Naive thymus-derived CD8-positive, alpha-beta T cell (primary cell): ENCODE measurements at regions not wholly inside any gene's neighbourhood (a gene's known extent, or its start where the extent isn't known, plus 50 kb on each side); places are given as distances from the start of the nearest gene placed in this dataset.
A peak's percentile ranks its signal among the peaks of the same experiment; 100 is the strongest.

Experiments used
- ATAC-seq, 2 donors: fragments of 150-1000 bp; cut with Tn5 transposase in 1 of 2; sonication (Bioruptor Pico), chemical (Tn5 transposase) in 1 of 2; 1 replicate in 1 of 2; 2 replicates in 1 of 2; pipeline ENCODE4 v1.10.0; 2021; ENCODE audit warnings: mild to moderate bottlenecking in 2 of 2, moderate library complexity in 2 of 2
- POLR2A ChIA-PET: fragments of 350-600 bp; sonication (Branson Sonifier 250); formaldehyde crosslinking; loops from one replicate; lab custom pipeline; 2021; ENCODE audit warnings: antibody characterized with exemption; lab: Charles Lee
- DNase-seq, 10 donors: peaks; one replicate each; pipeline versions ENCODE4 v3.0.0 to v3.0.0-alpha.2; 2020 to 2022
- H3K27ac Mint-ChIP-seq, 10 donors: one replicate each; pipeline ENCODE4 v1.8.0; 2020 to 2022; ENCODE audit warnings: mild to moderate bottlenecking in 10 of 10, mixed read lengths in 10 of 10, moderate library complexity in 4 of 10, inconsistent platforms in 1 of 10
- H3K27me3 Mint-ChIP-seq, 5 donors: one replicate each; pipeline ENCODE4 v1.8.0; 2021 to 2022; ENCODE audit warnings: mixed read lengths in 5 of 5
- H3K36me3 Mint-ChIP-seq, 3 donors: one replicate each; pipeline ENCODE4 v1.8.0; 2020 to 2022; ENCODE audit warnings: mixed read lengths in 3 of 3, mild to moderate bottlenecking in 2 of 3, inconsistent platforms in 1 of 3
- H3K4me1 Mint-ChIP-seq, 4 donors: one replicate each; pipeline ENCODE4 v1.8.0; 2021 to 2022; ENCODE audit warnings: mixed read lengths in 4 of 4
- H3K4me3 Mint-ChIP-seq, 10 donors: one replicate each; pipeline ENCODE4 v1.8.0; 2020 to 2022; ENCODE audit warnings: mild to moderate bottlenecking in 10 of 10, mixed read lengths in 10 of 10, moderate library complexity in 6 of 10, inconsistent platforms in 1 of 10
- H3K9me3 Mint-ChIP-seq, 9 donors: one replicate each; pipeline ENCODE4 v1.8.0; 2020 to 2022; ENCODE audit warnings: mixed read lengths in 9 of 9, mild to moderate bottlenecking in 3 of 9, inconsistent platforms in 1 of 9, moderate library complexity in 1 of 9

DNA sequence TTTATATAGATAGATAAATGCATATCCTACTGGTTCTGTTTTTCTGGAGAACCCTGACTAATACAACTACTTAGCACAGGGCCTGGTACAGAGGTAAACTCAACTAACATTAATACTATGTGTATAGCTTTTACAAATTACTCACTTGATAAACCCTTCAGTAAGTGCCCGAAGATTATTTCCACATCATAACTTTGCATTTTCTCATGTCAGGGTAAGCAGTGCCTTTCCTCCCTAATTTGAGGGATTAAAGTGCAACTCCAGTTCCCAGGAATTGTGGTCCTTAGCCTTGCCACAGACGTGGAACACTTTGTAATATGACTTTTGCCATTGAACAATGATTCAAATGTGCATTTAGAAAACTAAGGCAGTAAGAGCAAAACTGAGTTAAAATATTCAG is 147.5 kb upstream of the SMLR1 start:
- H3K27me3 Mint-ChIP-seq: no peaks in the 10 kb centered on the region
- POLR2A ChIA-PET: interaction anchor here (0.7 kb wide), 1 partner anchor 247 kb away, joined by 3 read pairs; no protein-coding TSS in a partner anchor
- no peak overlapping the region for H3K4me3 Mint-ChIP-seq
- DNase-seq (no peak), ATAC-seq (no peak)
- H3K9me3 Mint-ChIP-seq: peaks cover 11 to 35% (median 21%) of the 10 kb centered on the region in 9 donors
- H3K27ac Mint-ChIP-seq: no peak overlapping the region
- H3K36me3 Mint-ChIP-seq: peaks cover 0 to 36% (median 18%) of the 10 kb centered on the region in 3 donors
- H3K4me1 Mint-ChIP-seq: peaks cover 0 to 7% (median 4%) of the 10 kb centered on the region in 4 donors

DNA sequence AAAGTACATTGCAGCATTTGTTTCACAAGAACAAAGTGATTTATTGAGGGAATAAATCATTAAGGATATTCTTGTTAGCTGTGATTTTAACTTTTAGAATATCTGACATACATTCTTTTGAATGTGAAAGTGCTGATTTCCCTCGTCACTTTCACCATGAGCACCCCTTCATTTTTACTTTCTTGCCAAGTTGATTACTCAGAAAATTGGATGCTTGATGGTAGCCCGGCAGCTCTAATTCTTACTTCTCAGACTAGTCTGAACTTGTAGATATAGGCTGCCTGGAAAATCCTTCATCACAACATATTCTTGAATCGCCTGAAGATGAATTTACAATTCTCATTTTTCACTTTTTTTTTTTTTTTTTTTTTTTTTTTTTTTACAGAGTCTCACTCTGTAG is 147.1 kb upstream of the SMLR1 start:
- Mint-ChIP-seq H3K9me3 (peaks cover 11 to 35% (median 21%) of the 10 kb centered on the region in 9 donors), H3K4me1 (peaks cover 0 to 7% (median 4%) of the 10 kb centered on the region in 4 donors), H3K27ac (no peak overlapping the region), H3K36me3 (peaks cover 0 to 36% (median 18%) of the 10 kb centered on the region in 3 donors), H3K27me3 (no peaks in the 10 kb centered on the region), H3K4me3 (no peak overlapping the region)
- ATAC-seq (no peak), DNase-seq (no peak)
- POLR2A ChIA-PET: interaction anchor here (0.7 kb wide), 1 partner anchor 248 kb away, joined by 3 read pairs; no protein-coding TSS in a partner anchor

DNA sequence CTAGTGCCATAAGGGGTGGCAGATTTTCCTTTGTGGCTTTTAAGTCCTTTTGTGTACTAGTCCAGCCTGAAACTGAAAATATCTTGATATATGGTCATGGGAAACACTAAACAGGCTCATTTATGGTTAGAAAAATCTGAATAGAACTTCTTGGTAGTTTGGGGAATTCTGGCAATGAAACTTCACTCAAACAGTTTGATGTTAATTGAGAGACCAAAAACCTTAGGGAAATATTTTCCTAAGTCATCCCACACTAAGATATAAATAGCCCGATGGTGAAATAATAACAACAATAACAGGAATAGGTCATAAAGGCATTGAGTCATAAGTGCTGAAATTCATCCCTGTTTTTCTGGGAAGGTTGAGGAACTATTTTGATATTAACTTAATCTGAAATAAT is 146.2 kb upstream of the SMLR1 start:
- no peaks in the 10 kb centered on the region for H3K27me3 Mint-ChIP-seq
- H3K36me3 Mint-ChIP-seq: peaks cover 0 to 36% (median 18%) of the 10 kb centered on the region in 3 donors
- ATAC-seq (no peak), DNase-seq (no peak)
- no peak overlapping the region for H3K4me3 Mint-ChIP-seq
- H3K4me1 Mint-ChIP-seq: peaks cover 0 to 6% (median 4%) of the 10 kb centered on the region in 4 donors
- POLR2A ChIA-PET: no interaction called here
- peaks cover 11 to 35% (median 21%) of the 10 kb centered on the region in 9 donors for H3K9me3 Mint-ChIP-seq
- no peak overlapping the region for H3K27ac Mint-ChIP-seq

GRCh38 chr6:130682066-130682465 is 145.1 kb upstream of the SMLR1 start:
- H3K27me3 Mint-ChIP-seq: no peaks in the 10 kb centered on the region
- no peak overlapping the region for H3K4me3 Mint-ChIP-seq
- DNase-seq (no peak), ATAC-seq (no peak)
- POLR2A ChIA-PET: no interaction called here
- peaks cover 8 to 29% (median 17%) of the 10 kb centered on the region in 9 donors for H3K9me3 Mint-ChIP-seq
- no peak overlapping the region for H3K27ac Mint-ChIP-seq
- peaks cover 0 to 2% (median 0%) of the 10 kb centered on the region in 4 donors for H3K4me1 Mint-ChIP-seq
- H3K36me3 Mint-ChIP-seq: peaks cover 0 to 28% (median 15%) of the 10 kb centered on the region in 3 donors

DNA sequence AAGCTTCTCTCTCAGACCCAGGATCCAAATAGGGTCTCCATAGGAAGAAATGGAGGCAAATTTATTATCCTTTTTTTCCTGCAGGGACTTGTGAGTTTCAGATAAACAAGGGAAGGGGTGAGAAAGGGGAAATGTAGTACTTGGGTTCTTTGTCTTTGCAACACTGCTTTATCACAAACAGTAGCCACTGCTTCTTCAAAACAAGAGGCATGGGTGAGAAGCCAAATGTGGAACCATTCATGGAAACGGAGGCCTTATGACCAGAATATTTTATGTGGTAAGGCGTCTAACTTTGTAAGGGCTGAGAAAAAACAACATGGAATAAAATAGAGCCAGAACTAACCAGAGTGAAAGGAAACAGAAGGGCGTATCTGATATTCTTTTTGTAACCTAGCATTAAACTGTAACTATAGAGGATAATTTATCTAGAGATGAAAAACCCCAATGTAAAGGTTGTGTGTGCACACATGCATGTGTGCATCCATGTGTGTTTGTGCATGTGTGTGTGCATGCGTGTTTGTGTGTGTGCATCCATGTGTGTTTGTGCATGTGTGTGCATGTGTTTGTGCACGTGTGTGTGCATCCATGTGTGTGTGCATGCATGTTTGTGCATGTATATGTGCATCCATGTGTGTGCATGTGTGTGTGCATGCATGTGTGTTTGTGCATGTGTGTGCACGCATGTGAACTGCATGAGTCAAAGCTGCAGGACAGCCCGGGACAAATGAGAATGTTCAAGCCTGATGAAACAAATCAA is 143.3 kb upstream of the SMLR1 start:
- H3K27ac Mint-ChIP-seq: peak overlapping the region in 1 of 10 donors; percentile 39
- no peaks in the 10 kb centered on the region for H3K27me3 Mint-ChIP-seq
- peaks cover 0 to 2% (median 0%) of the 10 kb centered on the region in 4 donors for H3K4me1 Mint-ChIP-seq
- H3K9me3 Mint-ChIP-seq: peaks cover 0 to 10% (median 3%) of the 10 kb centered on the region in 9 donors
- POLR2A ChIA-PET: no interaction called here
- DNase-seq (no peak), ATAC-seq (no peak)
- no peak overlapping the region for H3K4me3 Mint-ChIP-seq
- peaks cover 0 to 11% (median 0%) of the 10 kb centered on the region in 3 donors for H3K36me3 Mint-ChIP-seq

GRCh38 chr6:130692659-130693058 is 134.5 kb upstream of the SMLR1 start:
- peaks cover 0 to 2% (median 0%) of the 10 kb centered on the region in 9 donors for H3K9me3 Mint-ChIP-seq

DNA sequence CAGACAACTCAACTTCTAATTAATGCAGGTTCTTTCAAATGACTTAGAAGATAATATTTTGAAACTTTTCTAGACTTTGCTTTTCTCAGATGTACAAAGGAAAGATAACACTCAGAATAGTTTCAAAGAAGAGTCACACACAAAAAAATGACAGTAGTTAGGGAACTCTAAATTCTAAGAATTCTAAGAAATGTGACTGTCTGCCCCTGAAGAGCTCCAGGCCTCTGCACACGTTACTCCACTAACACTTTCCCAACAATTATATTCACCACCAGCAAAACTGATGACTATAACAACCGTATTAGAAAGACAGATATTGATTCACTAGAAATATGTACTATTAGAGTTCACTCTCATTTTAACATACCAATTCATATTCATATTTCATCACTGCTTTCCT is 133.3 kb upstream of the SMLR1 start:
- Mint-ChIP-seq H3K36me3 (no peaks in the 10 kb centered on the region), H3K4me3 (no peak overlapping the region), H3K9me3 (peaks cover 0 to 2% (median 0%) of the 10 kb centered on the region in 9 donors), H3K27ac (peak overlapping the region in 4 of 10 donors; percentile 12 to 78 (median 45)), H3K27me3 (no peaks in the 10 kb centered on the region), H3K4me1 (peaks cover 6 to 45% (median 18%) of the 10 kb centered on the region in 4 donors)
- no peak for ATAC-seq
- no peak for DNase-seq
- POLR2A ChIA-PET: no interaction called here

More at GRCh38 chr6:130692659-130693058, 134.5 kb upstream of the SMLR1 start:
- no peak overlapping the region for H3K4me3 Mint-ChIP-seq
- no peak overlapping the region for H3K27ac Mint-ChIP-seq
- no peaks in the 10 kb centered on the region for H3K36me3 Mint-ChIP-seq
- H3K27me3 Mint-ChIP-seq: no peaks in the 10 kb centered on the region
- DNase-seq (no peak), ATAC-seq (no peak)
- H3K4me1 Mint-ChIP-seq: peaks cover 6 to 45% (median 15%) of the 10 kb centered on the region in 4 donors
- POLR2A ChIA-PET: no interaction called here

- H3K27me3 Mint-ChIP-seq: no peaks in the 10 kb centered on the region
- H3K27ac Mint-ChIP-seq: peak overlapping the region in 1 of 10 donors; percentile 4
- H3K9me3 Mint-ChIP-seq: peaks cover 0 to 2% (median 0%) of the 10 kb centered on the region in 9 donors
- DNase-seq (no peak), ATAC-seq (no peak)
- peaks cover 6 to 45% (median 18%) of the 10 kb centered on the region in 4 donors for H3K4me1 Mint-ChIP-seq
- H3K4me3 Mint-ChIP-seq: no peak overlapping the region
- no peaks in the 10 kb centered on the region for H3K36me3 Mint-ChIP-seq
- POLR2A ChIA-PET: no interaction called here
These were observed 132.6 kb upstream of the SMLR1 start for GRCh38 chr6:130694606-130695005.

GRCh38 chr6:130696806-130697205 is 130.4 kb upstream of the SMLR1 start:
- peaks cover 6 to 51% (median 27%) of the 10 kb centered on the region in 4 donors for H3K4me1 Mint-ChIP-seq
- POLR2A ChIA-PET: no interaction called here
- no peak overlapping the region for H3K27ac Mint-ChIP-seq
- DNase-seq (no peak), ATAC-seq (no peak)
- peaks cover 0 to 2% (median 0%) of the 10 kb centered on the region in 9 donors for H3K9me3 Mint-ChIP-seq
- H3K36me3 Mint-ChIP-seq: no peaks in the 10 kb centered on the region
- no peak overlapping the region for H3K4me3 Mint-ChIP-seq
- no peaks in the 10 kb centered on the region for H3K27me3 Mint-ChIP-seq

DNA sequence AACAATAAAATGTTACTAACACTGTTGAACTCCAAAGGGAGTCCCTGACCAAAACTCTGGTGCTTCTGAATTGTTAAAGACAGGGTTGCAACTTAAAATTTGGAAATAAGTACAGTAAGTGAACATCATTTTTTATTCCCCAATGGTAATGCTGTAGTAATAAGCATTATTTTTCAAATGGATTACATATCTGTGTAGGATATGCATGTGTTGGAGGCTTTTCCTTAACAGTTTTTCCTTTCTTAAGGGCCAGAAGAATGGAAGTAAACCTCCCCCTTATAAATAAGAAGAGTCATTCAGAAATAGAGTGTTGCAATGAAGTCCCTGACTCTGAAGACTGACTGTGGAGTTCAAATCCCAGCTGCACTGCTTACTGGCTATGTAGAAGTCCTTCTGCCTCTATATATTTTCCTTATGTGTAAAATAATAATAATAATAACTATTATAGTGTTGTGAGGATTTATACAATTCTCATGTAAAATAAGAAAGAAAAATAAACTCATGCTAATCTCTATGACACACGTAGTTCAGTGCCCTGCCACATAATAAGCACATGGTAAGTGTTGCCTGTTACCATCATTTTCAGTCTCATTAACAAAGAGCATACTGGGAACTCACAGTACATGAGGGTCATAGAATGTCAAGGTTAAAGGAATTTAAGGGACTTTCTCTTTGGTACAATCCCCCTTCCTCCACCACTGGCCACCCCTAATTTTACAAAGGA is 129.8 kb upstream of the SMLR1 start:
- POLR2A ChIA-PET: no interaction called here
- H3K9me3 Mint-ChIP-seq: peaks cover 0 to 2% (median 0%) of the 10 kb centered on the region in 9 donors
- no peak for DNase-seq
- ATAC-seq: peak in 1 of 2 donors; percentile 8
- peaks cover 8 to 51% (median 33%) of the 10 kb centered on the region in 4 donors for H3K4me1 Mint-ChIP-seq
- H3K27ac Mint-ChIP-seq: no peak overlapping the region
- no peaks in the 10 kb centered on the region for H3K36me3 Mint-ChIP-seq
- H3K4me3 Mint-ChIP-seq: peak overlapping the region in 3 of 10 donors; percentile 22 to 34 (median 24)
- H3K27me3 Mint-ChIP-seq: no peaks in the 10 kb centered on the region

- Mint-ChIP-seq H3K9me3 (peaks cover 0 to 6% (median 0%) of the 10 kb centered on the region in 9 donors), H3K27ac (no peak overlapping the region), H3K4me3 (peak overlapping the region in 3 of 10 donors; percentile 22 to 34 (median 24)), H3K27me3 (no peaks in the 10 kb centered on the region), H3K36me3 (peaks cover 0 to 5% (median 4%) of the 10 kb centered on the region in 3 donors), H3K4me1 (peaks cover 8 to 52% (median 34%) of the 10 kb centered on the region in 4 donors)
- peak in 8 of 10 donors; percentile 11 to 56 (median 42) for DNase-seq
- ATAC-seq: peak; percentile 74 to 84
- POLR2A ChIA-PET: no interaction called here
These were observed 129.1 kb upstream of the SMLR1 start for GRCh38 chr6:130697995-130698535.

DNA sequence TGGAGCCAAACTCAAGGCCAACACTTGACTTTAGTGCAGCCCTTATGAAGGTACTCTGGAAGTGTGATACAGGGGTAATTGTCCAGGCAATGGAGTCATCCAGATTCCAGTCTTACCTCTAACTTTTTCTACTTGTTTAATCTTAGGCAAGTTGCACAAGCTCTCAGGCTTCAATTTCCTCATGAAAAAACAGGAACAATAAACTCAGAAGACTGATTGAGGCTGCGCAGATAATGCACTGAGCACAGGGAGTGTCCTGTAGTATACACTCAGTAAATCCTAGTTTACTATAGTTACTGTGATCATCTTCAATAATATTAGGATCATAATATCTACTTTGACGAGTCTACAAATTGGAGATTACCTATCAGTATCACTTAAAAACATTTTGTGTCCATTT is 127.5 kb upstream of the SMLR1 start:
- Mint-ChIP-seq H3K27me3 (no peaks in the 10 kb centered on the region), H3K27ac (no peak overlapping the region), H3K4me1 (peaks cover 8 to 42% (median 26%) of the 10 kb centered on the region in 4 donors), H3K4me3 (no peak overlapping the region), H3K36me3 (peaks cover 0 to 7% (median 5%) of the 10 kb centered on the region in 3 donors), H3K9me3 (peaks cover 0 to 15% (median 3%) of the 10 kb centered on the region in 9 donors)
- DNase-seq (no peak), ATAC-seq (no peak)
- POLR2A ChIA-PET: no interaction called here
